Left ventricle myocardium inferior (tissue), 1 donor: ENCODE measurements at regions not wholly inside any gene's neighbourhood (a gene's known extent, or its start where the extent isn't known, plus 50 kb on each side); places are given as distances from the start of the nearest gene placed in this dataset.

ENCODE experiments used
- DNase-seq: peaks from one replicate; pipeline ENCODE4 v3.0.0-alpha.2; 2020
- H3K27ac ChIP-seq: fragments of 200-600 bp; replicated peaks from 2 replicates; pipeline ENCODE4 v1.8.0; 2021
- H3K27me3 ChIP-seq: fragments of 200-600 bp; 2 replicates; pipeline ENCODE4 v1.8.0; 2021; ENCODE audit warnings: low read depth
- H3K36me3 ChIP-seq: fragments of 200-600 bp; 2 replicates; pipeline ENCODE4 v1.8.0; 2021
- H3K4me1 ChIP-seq: fragments of 200-600 bp; 2 replicates; pipeline ENCODE4 v1.8.0; 2021
- H3K4me3 ChIP-seq: fragments of 200-600 bp; 2 replicates; pipeline ENCODE4 v1.8.0; 2021; ENCODE audit warnings: mild to moderate bottlenecking, moderate library complexity
- H3K9me3 ChIP-seq: fragments of 200-600 bp; replicated peaks from 2 replicates; pipeline ENCODE4 v1.8.0; 2021
- CTCF ChIP-seq: fragments of 200-600 bp; IDR thresholded peaks from 2 replicates; pipeline ENCODE4 v1.8.0; 2021; ENCODE audit warnings: antibody characterized with exemption, mild to moderate bottlenecking, borderline replicate concordance
- intact Hi-C: fragments of 100-400 bp; cut with micrococcal nuclease; formaldehyde crosslinking; loops from one replicate; pipeline ENCODE4 v1.11.0; 2022
- donor health status: DM: no; HTN: yes; CAD: no; lungs with severe emphysema.

GRCh38 chr10:108624052-108624451 lies 1299.3 kb downstream of the XPNPEP1 start:
- intact Hi-C loops, result no loop called here
- Histone ChIP-seq H3K9me3 (peaks cover 2% of the 10 kb centered on the region), H3K4me1 (no peaks in the 10 kb centered on the region), H3K27me3 (no peaks in the 10 kb centered on the region), H3K36me3 (no peaks in the 10 kb centered on the region), H3K4me3 (no peak overlapping the region), H3K27ac (no peak overlapping the region)
- no peak for TF ChIP-seq CTCF
- DNase-seq, result no peak

GRCh38 chr10:108620821-108621534 lies 1302.3 kb downstream of the XPNPEP1 start:
- no peaks in the 10 kb centered on the region for H3K36me3 ChIP-seq
- no peaks in the 10 kb centered on the region for H3K4me1 ChIP-seq
- no peak for TF ChIP-seq CTCF
- intact Hi-C loops, result no loop called here
- H3K27me3 ChIP-seq, result no peaks in the 10 kb centered on the region
- no peak overlapping the region for H3K27ac ChIP-seq
- no peak for DNase-seq
- H3K9me3 ChIP-seq, result peaks cover 12% of the 10 kb centered on the region
- H3K4me3 ChIP-seq, result no peak overlapping the region

DNA sequence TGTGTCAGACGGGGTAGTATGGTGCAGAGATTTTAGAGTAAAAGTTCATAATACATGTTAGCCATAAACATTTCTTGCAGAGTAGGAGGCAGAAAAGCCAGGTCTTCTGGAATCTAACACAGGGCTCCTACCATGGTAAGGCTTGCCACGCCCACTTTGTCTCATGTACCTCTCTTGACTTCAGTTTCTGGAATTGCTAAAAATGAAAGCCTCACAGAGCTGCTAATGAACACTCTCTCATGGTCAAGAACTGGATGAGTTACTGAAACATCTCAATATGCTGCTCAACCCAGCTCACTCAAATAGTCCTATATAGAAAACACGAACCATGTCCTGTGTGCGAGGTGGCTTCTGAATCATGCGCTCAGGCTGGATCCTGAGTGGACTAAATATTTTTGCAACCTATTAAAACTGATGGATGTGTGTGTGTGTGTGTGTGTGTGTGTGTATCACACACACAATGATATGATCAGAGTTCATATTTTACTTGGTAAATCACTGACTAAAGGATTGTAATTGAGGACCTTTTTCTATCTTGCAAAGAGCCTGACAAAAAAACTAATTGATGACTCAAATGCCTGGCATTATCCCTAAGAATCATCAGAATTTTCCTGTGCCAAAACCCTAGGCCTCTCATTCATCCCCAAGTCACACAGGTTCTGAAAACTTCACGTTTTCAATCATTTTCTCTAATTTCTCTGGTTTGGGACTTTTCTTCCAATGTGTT lies 1306.6 kb downstream of the XPNPEP1 start:
- H3K9me3 ChIP-seq, result peaks cover 12% of the 10 kb centered on the region
- H3K4me1 ChIP-seq, result no peaks in the 10 kb centered on the region
- DNase-seq, result no peak
- no peaks in the 10 kb centered on the region for H3K27me3 ChIP-seq
- TF ChIP-seq CTCF, result no peak
- no peaks in the 10 kb centered on the region for H3K36me3 ChIP-seq
- no peak overlapping the region for H3K4me3 ChIP-seq
- intact Hi-C loops, result no loop called here
- H3K27ac ChIP-seq, result no peak overlapping the region

GRCh38 chr10:108615576-108616320 lies 1307.6 kb downstream of the XPNPEP1 start:
- TF ChIP-seq CTCF, result no peak
- Histone ChIP-seq H3K9me3 (peaks cover 12% of the 10 kb centered on the region), H3K27ac (no peak overlapping the region), H3K27me3 (no peaks in the 10 kb centered on the region), H3K36me3 (no peaks in the 10 kb centered on the region), H3K4me3 (no peak overlapping the region), H3K4me1 (no peaks in the 10 kb centered on the region)
- DNase-seq, result no peak
- intact Hi-C loops, result no loop called here

DNA sequence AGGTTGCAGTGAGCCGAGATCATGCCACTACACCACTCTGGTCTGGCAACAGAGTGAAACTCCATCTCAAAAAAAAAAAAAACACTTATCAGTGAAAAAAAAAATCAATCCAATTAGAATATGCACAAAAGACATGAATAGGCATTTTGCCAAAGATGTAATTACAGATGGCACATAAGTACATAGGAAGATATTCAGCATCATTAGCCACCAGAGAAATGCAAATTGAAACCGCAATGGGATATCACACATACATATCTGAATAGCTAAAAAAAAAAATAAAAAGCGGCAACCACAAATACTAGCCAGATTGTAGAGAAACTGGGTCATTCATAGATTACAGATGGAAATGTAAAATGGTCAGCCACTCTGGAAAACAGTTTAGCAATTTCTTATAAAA lies 1310.8 kb downstream of the XPNPEP1 start:
- H3K27ac ChIP-seq, result no peak overlapping the region
- H3K9me3 ChIP-seq, result peaks cover 15% of the 10 kb centered on the region
- H3K27me3 ChIP-seq, result no peaks in the 10 kb centered on the region
- intact Hi-C loops, result no loop called here
- H3K4me3 ChIP-seq, result no peak overlapping the region
- no peak for TF ChIP-seq CTCF
- no peaks in the 10 kb centered on the region for H3K36me3 ChIP-seq
- DNase-seq, result no peak
- H3K4me1 ChIP-seq, result no peaks in the 10 kb centered on the region
